GM19395 (cell line): ENCODE measurements at regions not wholly inside any gene's neighbourhood (a gene's known extent, or its start where the extent isn't known, plus 50 kb on each side); places are given as distances from the start of the nearest gene placed in this dataset.

Experiments
- ATAC-seq: cut with Tn5 transposase; IDR thresholded peaks from one replicate; pipeline ENCODE4 v1.9.1; 2021; ENCODE audit warnings: mild to moderate bottlenecking, moderate library complexity; ENCODE audit not compliant: unreplicated experiment

DNA sequence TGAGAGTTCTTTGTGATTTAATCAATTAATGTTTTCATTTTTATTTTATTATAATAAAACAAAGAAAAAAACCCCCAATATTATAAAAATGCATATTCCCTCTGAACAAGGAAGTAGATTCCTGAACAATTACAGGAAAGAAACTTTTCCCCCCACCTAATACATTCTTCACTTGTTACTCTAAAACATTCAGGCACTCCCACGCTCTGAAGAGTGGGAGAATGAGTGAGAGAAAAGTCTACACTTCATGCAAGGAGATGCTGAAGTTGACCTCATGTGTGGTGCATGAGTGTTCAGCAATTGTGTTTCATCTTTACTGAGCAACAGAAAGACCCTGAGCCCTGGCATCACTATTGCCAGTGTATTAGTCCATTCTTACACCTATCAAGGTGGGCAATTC lies 244.2 kb upstream of the IGFBP3 start:
- no peak for ATAC-seq

DNA sequence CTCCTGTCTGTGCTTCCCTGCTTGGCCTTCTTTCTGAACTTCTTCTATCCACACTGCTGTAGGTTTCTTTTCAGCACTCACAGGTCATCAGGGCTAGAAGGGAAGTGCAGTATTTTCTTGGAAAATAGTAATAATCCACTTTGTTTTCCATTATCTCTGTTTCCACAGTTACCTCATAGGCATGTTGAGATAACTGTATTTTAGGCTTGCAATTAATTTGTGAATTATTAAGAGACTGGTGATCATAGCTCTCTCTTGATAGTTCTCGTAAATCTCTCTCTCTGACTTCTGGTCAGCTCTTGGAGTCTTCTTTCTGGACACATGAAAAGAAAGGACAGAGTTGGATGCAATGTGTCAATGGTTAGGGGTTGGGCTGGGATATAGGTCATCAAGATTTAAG lies 243.6 kb upstream of the IGFBP3 start:
- ATAC-seq, result no peak

DNA sequence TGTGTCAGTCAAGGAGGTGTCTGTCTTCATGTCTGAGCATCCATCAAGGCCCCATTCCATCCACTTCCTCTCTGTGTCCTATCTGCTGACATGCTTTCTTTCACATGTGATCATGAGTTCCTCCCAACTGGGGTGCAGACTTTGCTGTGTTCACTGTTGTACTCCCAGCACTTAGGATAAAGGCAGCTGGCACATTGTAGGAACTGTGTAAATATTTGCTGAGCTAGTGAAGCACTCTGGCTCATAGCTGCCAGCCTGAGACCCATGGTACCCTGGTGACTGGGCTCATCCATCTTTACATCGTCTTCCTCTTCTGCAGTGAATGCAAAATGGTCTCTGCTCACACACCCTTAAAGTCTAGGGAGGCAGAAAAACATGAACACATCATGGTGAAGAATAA lies 242.2 kb upstream of the IGFBP3 start:
- no peak for ATAC-seq

DNA sequence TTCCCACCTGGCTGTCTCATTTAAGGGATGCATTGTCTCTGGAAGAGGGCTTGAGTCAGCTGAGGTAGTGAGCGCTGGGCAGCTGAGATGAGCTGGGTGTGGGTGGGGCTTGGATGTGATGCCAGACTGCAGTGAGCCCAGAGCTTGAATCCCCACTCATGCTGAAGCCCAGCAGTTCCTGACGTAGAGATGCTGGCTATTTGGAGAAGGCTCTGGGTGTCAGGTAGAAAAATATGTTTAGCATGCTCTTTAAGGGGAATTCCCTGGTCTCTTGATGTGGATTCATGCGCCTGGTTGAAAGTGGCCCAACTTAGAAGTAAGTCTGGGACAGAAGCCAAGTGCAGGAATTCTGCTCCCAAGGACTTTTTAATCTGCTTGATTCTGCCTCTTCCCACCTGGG lies 241.5 kb upstream of the IGFBP3 start:
- no peak for ATAC-seq

DNA sequence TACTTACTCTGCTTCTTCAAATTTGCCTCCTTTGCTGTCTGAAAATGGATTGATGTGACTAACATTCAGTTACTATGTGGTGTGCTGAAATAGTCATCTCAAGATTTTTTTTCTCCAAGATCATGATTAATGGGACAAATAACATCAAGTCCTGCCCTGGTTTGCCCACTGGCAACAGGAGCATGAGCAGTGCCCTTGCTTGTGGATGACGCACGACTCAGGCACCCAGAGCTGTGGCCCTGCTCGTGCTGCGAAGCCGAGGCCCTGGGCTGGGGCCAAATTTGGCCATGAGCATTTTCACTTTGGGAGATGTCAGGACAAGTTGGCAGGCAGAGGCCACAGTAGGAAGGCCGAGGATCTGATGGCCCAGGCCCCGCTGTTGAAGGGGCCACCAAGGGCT lies 239.8 kb upstream of the IGFBP3 start:
- ATAC-seq, result no peak

DNA sequence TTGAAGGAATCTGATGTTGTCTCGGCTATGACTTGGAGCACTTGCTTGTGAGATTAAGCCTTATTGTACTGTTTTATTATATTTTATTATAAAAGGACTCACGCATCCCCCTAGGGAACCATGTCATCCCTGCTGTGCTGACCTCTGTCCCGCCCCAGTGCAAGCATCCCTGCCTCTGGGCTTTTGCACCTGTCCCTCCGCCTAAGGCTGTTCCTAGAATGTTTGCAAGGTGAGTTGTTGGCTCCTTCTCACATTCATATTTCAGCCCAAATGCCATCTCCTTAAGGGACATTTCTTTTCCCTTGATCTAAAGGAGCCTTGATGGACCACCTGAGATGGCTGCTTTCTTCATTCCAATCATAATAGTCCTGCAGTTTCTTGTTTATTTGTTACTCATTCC lies 236.9 kb upstream of the IGFBP3 start:
- no peak for ATAC-seq

DNA sequence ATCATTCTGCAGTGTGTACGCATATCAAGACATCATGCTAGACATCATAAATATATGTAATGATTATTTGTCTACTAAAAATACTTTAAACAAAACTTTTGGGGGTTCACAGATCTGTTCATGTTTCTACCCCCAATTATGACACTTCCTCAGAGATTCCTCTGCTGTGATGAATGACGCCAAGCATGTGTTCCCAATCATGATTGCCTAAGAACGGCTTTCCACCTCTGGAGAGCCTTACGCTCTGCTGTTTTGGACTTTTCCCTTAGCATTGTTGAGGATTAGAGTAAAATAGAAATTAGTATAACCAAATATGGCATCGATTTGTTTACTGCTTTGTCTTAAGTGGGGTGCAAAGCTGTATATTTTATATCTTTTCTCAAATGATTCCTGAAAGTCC lies 236.3 kb upstream of the IGFBP3 start:
- no peak for ATAC-seq

DNA sequence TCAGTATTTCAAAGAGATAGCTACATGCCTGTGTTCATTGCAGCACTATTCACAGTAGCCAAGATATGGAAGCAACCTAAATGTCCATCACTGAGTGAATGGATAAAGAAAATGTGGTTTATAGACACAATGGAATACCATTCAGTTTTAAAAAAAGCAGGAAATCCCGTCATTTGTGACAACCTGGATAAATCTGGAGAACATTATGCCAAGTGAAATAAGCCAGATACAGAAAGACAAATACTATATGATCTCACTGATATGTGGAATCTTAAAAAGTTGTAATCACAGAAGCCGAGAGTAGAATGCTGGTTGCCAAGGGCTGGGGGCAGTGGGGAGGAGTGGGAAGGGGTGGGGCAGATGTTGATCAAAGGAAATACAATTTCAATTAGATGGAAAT lies 235.8 kb upstream of the IGFBP3 start:
- ATAC-seq, result no peak

DNA sequence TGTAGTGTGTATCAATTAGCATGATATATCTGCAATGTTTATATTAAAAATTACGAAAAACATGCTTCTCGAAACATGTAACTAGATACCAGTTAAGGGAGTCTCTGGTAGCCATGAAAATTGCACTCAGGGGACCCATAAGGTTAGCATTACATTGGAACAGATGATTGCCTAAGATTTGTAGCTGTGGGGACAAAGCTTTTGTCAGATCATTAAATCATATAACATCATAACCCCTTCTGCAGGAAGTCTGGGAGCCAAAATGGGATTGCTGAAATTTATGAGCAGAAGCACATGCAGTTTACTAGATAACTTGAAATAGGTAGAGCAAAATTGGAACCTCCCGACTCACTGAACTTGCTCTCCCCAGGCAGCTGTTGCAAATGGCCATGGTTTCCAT lies 235.0 kb upstream of the IGFBP3 start:
- ATAC-seq, result no peak

DNA sequence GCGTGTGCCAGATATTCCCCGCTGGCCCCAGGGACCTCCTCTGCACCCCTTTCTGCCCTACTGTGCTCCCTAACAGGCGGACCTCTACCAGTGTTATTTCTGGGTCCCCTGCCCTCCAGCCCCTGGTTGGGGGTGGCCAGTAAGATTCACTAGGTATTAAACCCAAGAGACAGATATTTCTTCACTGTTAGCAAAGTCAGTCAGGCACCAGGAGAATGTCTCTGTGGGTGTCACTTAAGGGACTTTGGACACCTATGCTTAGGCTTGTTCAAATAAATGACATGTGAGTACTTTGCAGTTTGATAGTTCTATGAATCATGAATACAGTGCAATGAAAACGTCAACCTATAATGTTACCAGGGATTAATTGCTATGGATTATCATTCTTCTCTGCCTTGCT lies 234.3 kb upstream of the IGFBP3 start:
- no peak for ATAC-seq

DNA sequence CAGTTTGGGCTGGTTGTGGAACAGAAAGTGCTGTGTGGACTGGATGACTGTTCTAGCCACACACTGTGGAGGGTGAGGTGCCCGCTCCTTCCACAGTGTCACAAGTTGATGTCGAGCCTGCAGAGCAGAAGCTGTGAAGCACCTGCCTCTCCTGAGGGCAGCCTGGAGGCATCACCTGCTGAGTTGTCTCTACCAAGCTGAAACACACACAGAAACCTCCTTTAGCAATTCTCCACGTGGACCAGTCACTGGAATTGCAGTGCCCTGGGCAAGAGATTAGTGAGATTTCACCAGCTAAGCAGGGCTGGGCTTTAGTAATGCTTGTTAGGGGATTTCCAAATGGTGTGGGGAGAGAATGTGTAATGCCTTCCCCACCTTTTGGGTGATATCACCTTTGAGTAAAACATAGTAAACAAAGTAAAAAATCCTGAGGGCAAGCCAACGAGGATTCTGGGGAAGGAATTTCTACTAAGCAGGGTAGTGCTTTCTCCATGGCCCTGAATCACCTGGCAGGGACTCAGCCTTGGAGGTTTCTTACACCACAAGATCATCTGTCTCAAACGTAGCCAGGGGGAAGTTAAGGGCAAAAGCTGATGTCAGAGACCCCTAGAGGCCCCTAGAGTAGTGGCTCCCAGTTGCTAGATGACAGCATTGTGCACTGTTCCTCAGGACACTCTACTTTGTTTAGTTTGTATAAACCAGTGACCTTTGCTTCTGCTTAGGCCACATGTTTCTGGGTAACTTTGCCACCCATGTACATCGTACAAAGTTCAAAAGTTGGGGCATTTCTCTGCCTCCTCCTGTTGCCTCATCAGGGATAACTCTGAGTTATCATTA lies 233.1 kb upstream of the IGFBP3 start:
- ATAC-seq, result peak; percentile 79

DNA sequence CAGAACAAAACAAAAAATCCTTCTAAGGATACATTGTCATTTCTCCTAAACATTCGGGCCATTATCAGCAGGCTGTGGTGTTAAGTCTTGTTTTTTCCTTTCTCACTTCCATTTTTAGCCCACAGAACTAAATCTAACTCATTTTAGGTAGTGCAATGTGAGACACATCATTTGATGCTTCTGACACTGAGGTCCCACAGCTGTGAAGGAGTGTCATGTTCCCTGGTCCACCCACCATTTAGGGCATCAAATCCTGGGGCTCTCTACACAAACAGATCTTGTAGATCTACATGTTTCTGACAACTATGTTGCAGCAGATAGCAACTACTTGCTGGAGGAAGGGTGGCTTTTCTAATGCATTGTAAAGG lies 232.5 kb upstream of the IGFBP3 start:
- ATAC-seq, result peak; percentile 65

DNA sequence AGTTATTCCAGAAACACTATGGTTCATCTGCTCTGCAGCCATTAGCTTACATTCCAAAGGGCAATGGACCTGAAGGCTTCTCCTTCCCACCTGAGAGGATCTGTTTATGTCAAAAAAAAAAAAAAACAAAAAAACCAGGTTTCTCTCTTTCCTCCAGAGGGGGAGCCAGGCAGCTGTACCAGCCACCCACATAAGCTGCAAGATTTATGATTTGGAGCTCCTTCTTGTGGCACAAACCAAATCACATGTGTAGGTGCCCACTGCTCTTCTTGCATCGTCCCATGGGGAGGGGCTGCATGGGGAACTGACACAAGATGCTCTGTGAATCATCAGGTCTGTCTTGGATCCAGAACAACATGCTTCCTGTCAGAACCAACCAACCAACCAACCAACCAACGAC lies 231.6 kb upstream of the IGFBP3 start:
- no peak for ATAC-seq

DNA sequence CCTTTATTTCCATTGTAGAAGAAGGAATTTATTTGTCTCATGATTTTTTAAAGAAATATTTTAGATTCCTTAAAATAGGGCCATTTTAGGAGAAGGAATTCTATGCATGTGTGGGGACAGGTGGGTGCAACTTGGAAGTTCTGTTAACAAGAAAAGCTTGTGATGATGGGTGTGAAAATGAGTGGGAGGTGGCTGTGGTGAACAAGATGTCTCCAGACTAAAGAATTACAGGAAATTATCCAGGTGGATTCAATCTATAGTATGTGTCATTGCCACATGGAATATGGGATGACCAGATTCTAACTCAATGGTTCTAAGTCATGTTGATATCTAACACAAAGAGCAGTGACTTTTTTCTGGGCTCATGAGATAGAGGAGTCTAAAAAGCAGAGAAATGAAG lies 229.6 kb upstream of the IGFBP3 start:
- no peak for ATAC-seq

DNA sequence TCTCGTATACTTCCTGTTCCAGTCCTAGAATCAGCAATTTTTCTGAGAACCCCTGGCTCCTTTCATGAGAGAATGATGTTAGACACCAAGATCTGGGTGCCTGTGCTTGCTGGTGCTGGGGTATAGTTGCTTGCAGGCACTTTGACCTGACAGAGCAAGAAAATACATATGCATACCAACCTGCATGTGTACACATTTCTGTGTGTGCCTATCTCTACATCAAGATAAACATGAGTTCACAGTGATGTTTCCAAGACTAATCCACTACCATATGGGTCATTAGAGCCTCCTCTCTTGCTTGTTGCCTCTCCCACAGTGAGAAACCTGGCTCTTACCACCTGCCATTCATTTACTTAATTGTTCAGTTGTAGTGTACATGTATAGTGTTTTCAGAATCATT lies 229.1 kb upstream of the IGFBP3 start:
- ATAC-seq, result no peak

DNA sequence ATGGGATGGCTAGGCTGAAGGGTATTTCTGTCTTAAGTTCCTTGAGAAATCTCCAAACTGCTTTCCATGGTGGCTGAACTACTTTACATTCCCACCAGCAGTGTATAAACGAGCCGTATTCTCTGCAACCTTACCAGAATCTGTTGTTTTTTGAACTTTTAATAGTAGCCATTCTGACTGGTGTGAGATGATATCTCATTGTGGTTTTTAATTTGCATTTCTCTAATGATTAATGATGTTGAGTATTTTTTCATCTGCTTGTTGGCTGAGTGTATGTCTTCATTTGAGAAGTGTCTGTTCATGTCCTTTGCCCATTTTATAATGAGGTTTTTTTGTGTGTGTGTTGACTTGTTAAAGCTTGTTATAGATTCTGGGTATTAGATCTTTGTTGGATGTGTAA lies 226.8 kb upstream of the IGFBP3 start:
- ATAC-seq, result no peak

DNA sequence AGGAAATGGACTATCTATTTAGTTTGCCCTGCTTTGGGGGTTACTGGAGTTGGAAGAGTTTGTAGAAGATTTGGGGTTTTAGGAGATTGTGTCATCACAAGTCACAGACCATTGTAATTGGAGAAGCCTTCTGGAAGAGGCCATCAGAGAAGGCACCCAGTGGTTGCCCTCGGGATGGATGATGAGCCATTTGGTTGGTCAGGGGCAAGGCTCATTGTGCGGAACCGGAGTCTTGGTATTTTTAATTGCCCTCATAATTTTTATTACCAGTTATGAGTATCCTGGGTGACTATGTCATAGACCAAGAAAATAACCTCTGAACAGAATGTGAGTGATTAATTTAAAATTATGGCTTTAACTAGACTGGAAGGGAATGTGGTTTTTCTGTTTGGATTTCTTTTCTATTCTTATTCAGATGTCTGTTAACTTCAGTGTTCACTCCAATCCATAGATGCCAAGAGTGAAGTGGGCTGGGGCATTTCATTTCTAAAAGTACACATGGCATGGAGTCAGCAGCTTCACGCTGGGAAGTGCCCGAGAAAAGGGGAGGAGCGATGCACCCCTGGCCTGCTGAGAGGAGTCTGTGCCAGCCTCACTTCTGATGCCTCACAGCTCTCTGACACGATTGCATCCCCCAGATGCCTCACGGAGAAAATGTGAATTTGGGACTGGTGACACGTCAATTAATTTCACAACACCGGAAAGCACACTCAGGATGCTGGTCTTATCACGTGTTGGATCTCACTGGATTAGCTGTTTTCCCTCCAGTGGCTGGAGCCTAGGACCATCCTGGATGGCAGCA lies 225.6 kb upstream of the IGFBP3 start:
- no peak for ATAC-seq

DNA sequence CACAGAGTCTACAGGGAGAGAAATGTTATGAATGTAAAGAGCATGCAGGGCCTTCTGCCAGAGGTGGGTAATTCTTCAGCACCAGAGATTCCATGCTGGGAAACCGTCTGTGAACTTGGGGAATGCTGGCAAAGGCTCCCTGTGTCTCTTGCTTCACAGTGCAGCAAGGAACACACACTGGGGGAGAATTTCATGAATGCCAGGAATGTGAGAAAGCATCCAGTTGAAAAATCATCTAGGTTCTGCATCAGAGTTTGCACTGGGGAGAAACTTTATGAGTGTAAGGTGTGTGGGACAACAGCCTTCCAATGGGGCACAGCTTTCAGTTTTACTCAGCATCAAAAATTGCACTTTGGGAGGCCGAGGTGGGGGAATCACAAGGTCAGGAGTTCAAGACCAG lies 224.3 kb upstream of the IGFBP3 start:
- ATAC-seq, result no peak

DNA sequence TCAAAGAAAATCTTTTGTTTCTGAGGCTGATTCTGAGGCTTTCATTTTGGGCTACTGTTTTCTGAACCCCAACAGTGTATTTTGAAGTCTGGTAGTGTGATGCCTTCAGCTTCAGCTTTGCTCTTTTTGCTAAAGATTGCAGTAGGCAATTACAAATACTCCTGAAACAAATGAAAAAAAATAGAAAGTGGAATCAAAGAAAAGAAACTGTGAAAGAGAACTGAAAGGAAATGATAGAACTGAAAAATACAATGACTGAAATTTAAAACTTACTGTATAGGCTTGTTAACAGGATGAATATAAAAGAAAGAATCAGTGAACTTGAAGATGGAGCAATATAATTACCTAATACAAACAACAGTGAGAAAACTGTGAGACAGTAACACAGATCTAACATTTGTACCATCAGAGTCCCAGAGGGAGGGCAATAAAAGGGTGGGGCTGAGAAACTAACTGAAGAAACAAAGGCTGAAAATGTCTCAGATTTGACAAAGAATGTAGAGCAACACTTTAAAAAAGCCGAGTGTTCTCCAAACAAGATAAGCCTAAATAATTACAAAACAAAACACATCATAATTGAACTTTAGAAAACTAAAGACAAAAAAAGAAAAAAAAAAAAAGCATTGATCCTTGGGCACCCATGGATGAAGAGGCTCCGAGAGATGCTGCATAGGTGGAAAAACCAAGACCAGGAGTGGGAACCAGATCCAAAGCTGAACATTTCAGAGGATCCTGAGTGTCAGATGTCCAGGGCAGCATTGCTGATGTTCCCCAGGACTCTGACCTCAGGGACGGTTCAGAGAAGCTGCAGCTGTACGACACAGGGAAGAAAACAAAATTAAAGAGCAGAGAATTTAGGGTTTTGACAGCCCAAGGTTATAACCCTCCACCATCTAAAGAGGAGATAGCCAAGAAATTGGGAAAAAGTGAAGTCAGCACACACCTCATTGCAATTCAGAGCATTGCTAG lies 223.2 kb upstream of the IGFBP3 start:
- no peak for ATAC-seq

DNA sequence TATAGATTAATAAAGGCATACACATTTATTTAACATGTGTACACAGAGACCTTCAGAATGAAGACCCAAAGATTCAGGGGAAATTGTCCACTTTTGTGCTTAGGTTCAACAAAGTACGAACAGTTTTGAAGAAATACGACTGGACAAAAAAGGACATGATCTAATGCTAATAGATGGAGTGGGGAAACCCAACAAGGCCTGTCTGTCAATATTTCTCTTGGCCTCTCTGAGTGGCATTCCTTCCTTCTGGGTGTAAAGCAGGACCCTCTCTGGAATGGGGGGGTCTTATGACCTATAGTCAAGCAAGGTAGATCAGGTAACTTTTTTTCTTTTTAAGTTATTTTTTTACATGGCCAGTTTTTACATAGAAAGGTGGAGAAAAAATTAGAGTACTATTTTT lies 222.3 kb upstream of the IGFBP3 start:
- ATAC-seq, result no peak

DNA sequence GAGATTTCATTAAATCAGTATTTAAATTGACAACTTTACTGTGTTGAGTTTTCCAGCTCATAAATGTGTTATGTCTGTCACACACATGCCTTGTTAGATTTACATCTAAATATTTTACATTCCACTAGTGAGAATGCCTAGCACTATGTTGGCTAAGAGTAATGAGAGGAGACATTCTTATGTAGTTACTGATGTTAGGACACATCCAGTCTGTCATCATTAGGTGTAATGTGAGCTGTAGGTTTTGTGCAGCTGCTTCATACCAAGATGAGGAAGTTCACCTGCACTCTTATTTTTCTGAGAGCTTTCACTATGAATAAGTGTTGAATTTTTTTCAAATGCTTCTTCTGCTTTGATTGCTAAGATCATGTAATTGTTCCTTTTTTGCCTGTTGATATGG lies 218.0 kb upstream of the IGFBP3 start:
- ATAC-seq, result peak; percentile 80
